ENCODE measurements at regions not wholly inside any gene's neighbourhood (a gene's known extent, or its start where the extent isn't known, plus 50 kb on each side); places are given as distances from the start of the nearest gene placed in this dataset.
A peak's percentile ranks its signal among the peaks of the same experiment; 100 is the strongest.

- DNase-seq, result no peak
- Histone ChIP-seq H3K36me3 (no peaks in the 10 kb centered on the region), H3K4me1 (no peaks in the 10 kb centered on the region), H3K4me3 (ENCODE audit: low read depth, low read length) (no peak overlapping the region), H3K9me3 (no peaks in the 10 kb centered on the region), H3K27me3 (no peaks in the 10 kb centered on the region)
- no peak for TF ChIP-seq CTCF (IDR thresholded peaks at IDR 0.05; ENCODE audit: low read depth, low read length)
Measured at GRCh38 chr1:90591355-90591969, 125.6 kb downstream of the BARHL2 start.

- H3K27me3 ChIP-seq, result no peaks in the 10 kb centered on the region
- TF ChIP-seq CTCF (IDR thresholded peaks at IDR 0.05; ENCODE audit: low read depth, low read length), result no peak
- H3K4me3 ChIP-seq (ENCODE audit: low read depth, low read length), result no peak overlapping the region
- no peaks in the 10 kb centered on the region for H3K36me3 ChIP-seq
- no peaks in the 10 kb centered on the region for H3K9me3 ChIP-seq
- H3K4me1 ChIP-seq, result no peaks in the 10 kb centered on the region
- DNase-seq, result no peak
Measured at GRCh38 chr1:90580176-90580575, 136.9 kb downstream of the BARHL2 start.

GRCh38 chr1:90579212-90579802 is 137.8 kb downstream of the BARHL2 start:
- Histone ChIP-seq H3K27me3 (no peaks in the 10 kb centered on the region), H3K4me3 (ENCODE audit: low read depth, low read length) (no peak overlapping the region), H3K9me3 (no peaks in the 10 kb centered on the region), H3K4me1 (no peaks in the 10 kb centered on the region), H3K36me3 (no peaks in the 10 kb centered on the region)
- peak; percentile 44; the same call in 1 of the 2 replicates for TF ChIP-seq CTCF (IDR thresholded peaks at IDR 0.05; ENCODE audit: low read depth, low read length)
- DNase-seq, result no peak

- Histone ChIP-seq H3K4me3 (ENCODE audit: low read depth, low read length) (no peak overlapping the region), H3K27me3 (no peaks in the 10 kb centered on the region), H3K9me3 (no peaks in the 10 kb centered on the region), H3K4me1 (no peaks in the 10 kb centered on the region), H3K36me3 (no peaks in the 10 kb centered on the region)
- no peak for DNase-seq
- no peak for TF ChIP-seq CTCF (IDR thresholded peaks at IDR 0.05; ENCODE audit: low read depth, low read length)
Measured at GRCh38 chr1:90574692-90575370, 142.3 kb downstream of the BARHL2 start.

- Histone ChIP-seq H3K9me3 (no peaks in the 10 kb centered on the region), H3K27me3 (no peaks in the 10 kb centered on the region), H3K4me3 (ENCODE audit: low read depth, low read length) (no peak overlapping the region), H3K36me3 (no peaks in the 10 kb centered on the region), H3K4me1 (no peaks in the 10 kb centered on the region)
- TF ChIP-seq CTCF (IDR thresholded peaks at IDR 0.05; ENCODE audit: low read depth, low read length), result no peak
- DNase-seq, result no peak
Measured at GRCh38 chr1:90573736-90574135, 143.4 kb downstream of the BARHL2 start.

GRCh38 chr1:90572446-90572845 is 144.7 kb downstream of the BARHL2 start:
- no peaks in the 10 kb centered on the region for H3K27me3 ChIP-seq
- TF ChIP-seq CTCF (IDR thresholded peaks at IDR 0.05; ENCODE audit: low read depth, low read length), result no peak
- H3K4me3 ChIP-seq (ENCODE audit: low read depth, low read length), result no peak overlapping the region
- H3K4me1 ChIP-seq, result no peaks in the 10 kb centered on the region
- no peaks in the 10 kb centered on the region for H3K36me3 ChIP-seq
- no peaks in the 10 kb centered on the region for H3K9me3 ChIP-seq
- no peak for DNase-seq

Data from BE2C (cell line).